ENCODE measurements at regions not wholly inside any gene's neighbourhood (a gene's known extent, or its start where the extent isn't known, plus 50 kb on each side); places are given as distances from the start of the nearest gene placed in this dataset.

DNA sequence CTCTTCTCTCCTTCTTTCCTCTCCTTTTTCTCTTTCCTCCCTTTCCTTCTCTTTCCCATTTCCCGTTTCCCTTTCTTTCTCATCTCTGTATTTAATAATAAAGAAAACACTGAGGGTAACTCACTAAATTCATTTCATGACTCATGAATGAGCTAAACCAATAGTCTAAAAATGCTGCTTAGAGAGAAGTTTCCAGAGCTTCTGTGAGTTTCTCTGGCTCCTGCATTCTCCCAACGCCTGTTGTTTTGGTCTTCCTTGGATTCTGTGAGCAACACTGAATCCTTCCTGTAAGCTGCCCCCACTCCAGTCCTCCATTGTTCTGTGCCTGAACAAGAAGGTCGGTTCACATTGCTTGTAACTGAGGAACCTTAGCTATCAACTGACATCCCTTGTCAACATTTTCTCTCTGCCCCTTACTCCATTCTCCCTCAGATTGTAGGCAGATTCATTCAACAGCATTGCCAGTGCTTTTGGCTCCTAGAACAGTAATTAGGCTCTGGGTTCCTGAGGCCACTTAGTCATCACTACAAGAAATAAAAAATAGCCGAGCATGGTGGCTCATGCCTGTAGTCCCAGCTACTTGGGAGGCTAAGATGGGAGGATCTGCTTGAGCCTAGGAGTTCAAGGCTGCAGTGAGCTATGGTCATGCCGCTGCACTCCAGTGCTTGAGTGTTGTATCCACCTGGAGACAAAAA is 237.7 kb upstream of the KLF4 start:
- Histone ChIP-seq H3K9me1 (replicated peaks; ENCODE audit: control insufficient read depth, extremely low read depth, insufficient read depth, low read length) (no peaks in the 10 kb centered on the region), H3K4me2 (ENCODE audit: insufficient read depth, low read length) (peak overlapping the region; percentile 5), H4K20me1 (replicated peaks; ENCODE audit: control insufficient read depth, extremely low read depth, insufficient read depth, low read length) (no peaks in the 10 kb centered on the region), H3K9ac (replicated peaks; ENCODE audit: extremely low read depth, insufficient read depth, low read length) (no peak overlapping the region), H3K79me2 (ENCODE audit: control insufficient read depth, insufficient read depth, low read length) (no peaks in the 10 kb centered on the region), H3K4me3 (replicated peaks in 1 of 3; ENCODE audit: insufficient read depth in 1 of 3, low read depth in 1 of 3, low read length in 3 of 3) (no peak overlapping the region), H3K4me1 (ENCODE audit: control insufficient read depth, extremely low read depth, insufficient read depth, low read length) (no peaks in the 10 kb centered on the region), H3K27ac (ENCODE audit: insufficient read depth, low read depth, low read length) (no peak overlapping the region), H3K9me3 (replicated peaks; ENCODE audit: control insufficient read depth, insufficient read depth, low read length) (no peaks in the 10 kb centered on the region), H2AFZ (ENCODE audit: low read depth, low read length) (peak overlapping the region; percentile 3), H3K36me3 (ENCODE audit: control insufficient read depth in 2 of 2, extremely low read depth in 1 of 2, insufficient read depth in 2 of 2, low read length in 2 of 2) (no peaks in the 10 kb centered on the region), H3K27me3 (ENCODE audit: control insufficient read depth in 2 of 2, insufficient read depth in 2 of 2, low read length in 2 of 2) (peaks cover 0 to 3% of the 10 kb centered on the region in 2 experiments)
- DNase-seq (ENCODE audit: low read depth, low spot score): peak; percentile 60
- dilution Hi-C loops (cut with MboI; ENCODE audit: extremely low pct_ligation_motif_present, low sequenced_read_pairs): no loop called here
- intact Hi-C loops (cut with micrococcal nuclease): no loop called here
- ChIA-PET POLR2A (interaction anchor here (0.6 kb wide), 1 partner anchor 222 kb away, joined by 9 read pairs; no protein-coding TSS in a partner anchor), CTCF (interaction anchor here (0.8 to 1.0 kb wide), 2 partner anchors 14 to 28 kb away, joined by 3 read pairs; no protein-coding TSS in a partner anchor)
- BruUV-seq (replicated peaks): no TSS peak
- TF ChIP-seq FOS (IDR thresholded peaks at IDR 0.05; ENCODE audit: borderline replicate concordance, insufficient read depth, low read length) (peak; percentile 32), POLR2A (IDR thresholded peaks at IDR 0.05; ENCODE audit: low read depth, low read length) (no peak)
- FAIRE-seq: peak; percentile 44

- TF ChIP-seq JUN (IDR thresholded peaks at IDR 0.05; ENCODE audit: borderline replicate concordance, insufficient read depth, insufficient read length, low read depth) (no peak), POLR2AphosphoS5 (IDR thresholded peaks at IDR 0.05; ENCODE audit: insufficient read depth, low read depth, low read length) (no peak), FOS (IDR thresholded peaks at IDR 0.05; ENCODE audit: borderline replicate concordance, insufficient read depth, low read length) (no peak), EZH2 (IDR thresholded peaks at IDR 0.05; ENCODE audit: borderline replicate concordance, low read depth, low read length, severe bottlenecking) (no peak), MYC (IDR thresholded peaks at IDR 0.05; ENCODE audit: low read depth, low read length) (no peak), CTCF (IDR thresholded peaks at IDR 0.05; ENCODE audit: extremely low read depth in 1 of 2, insufficient read depth in 1 of 2, low read depth in 1 of 2, low read length in 2 of 2) (no peak), GATA2 (IDR thresholded peaks at IDR 0.05; ENCODE audit: insufficient read depth, insufficient read length, low read depth, low read length) (no peak), POLR2A (IDR thresholded peaks at IDR 0.05; ENCODE audit: low read depth, low read length) (no peak)
- TF ChIP-seq, protein P1, sequence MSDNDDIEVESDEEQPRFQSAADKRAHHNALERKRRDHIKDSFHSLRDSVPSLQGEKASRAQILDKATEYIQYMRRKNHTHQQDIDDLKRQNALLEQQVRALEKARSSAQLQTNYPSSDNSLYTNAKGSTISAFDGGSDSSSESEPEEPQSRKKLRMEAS (IDR thresholded peaks at IDR 0.05; ENCODE audit: insufficient read depth, insufficient read length): no peak
- H4K20me1 ChIP-seq (replicated peaks; ENCODE audit: control insufficient read depth, extremely low read depth, insufficient read depth, low read length): no peaks in the 10 kb centered on the region
- POLR2A ChIA-PET: no interaction called here
- FAIRE-seq (no peak), DNase-seq (ENCODE audit: low read depth, low spot score) (no peak)
- BruUV-seq (replicated peaks): no TSS peak
- dilution Hi-C loops (cut with MboI; ENCODE audit: extremely low pct_ligation_motif_present, low sequenced_read_pairs): no loop called here
- no peaks in the 10 kb centered on the region for H3K36me3 ChIP-seq (ENCODE audit: control insufficient read depth in 2 of 2, extremely low read depth in 1 of 2, insufficient read depth in 2 of 2, low read length in 2 of 2)
- H3K9ac ChIP-seq (replicated peaks; ENCODE audit: extremely low read depth, insufficient read depth, low read length): no peak overlapping the region
- no peaks in the 10 kb centered on the region for H3K79me2 ChIP-seq (ENCODE audit: control insufficient read depth, insufficient read depth, low read length)
- H3K27ac ChIP-seq (ENCODE audit: insufficient read depth, low read depth, low read length): no peak overlapping the region
- no peak overlapping the region for H3K4me3 ChIP-seq (replicated peaks in 1 of 3; ENCODE audit: insufficient read depth in 1 of 3, low read depth in 1 of 3, low read length in 3 of 3)
- H3K4me2 ChIP-seq (ENCODE audit: insufficient read depth, low read length): no peak overlapping the region
- no peaks in the 10 kb centered on the region for H3K4me1 ChIP-seq (ENCODE audit: control insufficient read depth, extremely low read depth, insufficient read depth, low read length)
- CTCF ChIA-PET: interaction anchor here (0.7 kb wide), 1 partner anchor 10 kb away, joined by 3 read pairs; no protein-coding TSS in a partner anchor
- no peak overlapping the region for H2AFZ ChIP-seq (ENCODE audit: low read depth, low read length)
- no peaks in the 10 kb centered on the region for H3K9me1 ChIP-seq (replicated peaks; ENCODE audit: control insufficient read depth, extremely low read depth, insufficient read depth, low read length)
- no peaks in the 10 kb centered on the region for H3K9me3 ChIP-seq (replicated peaks; ENCODE audit: control insufficient read depth, insufficient read depth, low read length)
- H3K27me3 ChIP-seq (ENCODE audit: control insufficient read depth in 2 of 2, insufficient read depth in 2 of 2, low read length in 2 of 2): peaks cover 0 to 5% of the 10 kb centered on the region in 2 experiments
- intact Hi-C loops (cut with micrococcal nuclease): no loop called here
Measured at GRCh38 chr9:107723015-107723414, 233.4 kb upstream of the KLF4 start.

All from endothelial cell of umbilical vein (primary cell).